ENCODE measurements at regions not wholly inside any gene's neighbourhood (a gene's known extent, or its start where the extent isn't known, plus 50 kb on each side); places are given as distances from the start of the nearest gene placed in this dataset.

DNA sequence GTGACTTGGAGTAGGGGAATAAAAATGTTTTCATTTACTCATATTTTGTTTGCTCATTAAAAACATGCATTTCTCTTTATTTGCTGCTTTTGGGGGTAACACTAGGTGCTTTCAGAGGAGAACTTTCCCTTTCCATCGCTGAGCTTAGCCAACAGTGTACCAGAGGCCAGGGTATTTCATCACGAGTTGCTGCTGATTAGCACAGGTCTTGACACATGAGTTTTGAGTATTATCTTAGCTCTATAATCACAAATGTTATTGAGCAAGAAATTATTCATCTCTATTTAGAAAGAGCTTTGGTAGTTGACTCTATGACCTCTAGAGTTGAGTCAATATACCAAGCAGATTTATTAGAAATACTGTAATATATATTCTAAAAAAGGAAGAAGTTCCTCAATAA lies 375.9 kb downstream of the NXPH1 start:
- Histone ChIP-seq H3K27ac (ENCODE audit: low read length) (no peak overlapping the region), H3K4me1 (ENCODE audit: control insufficient read depth in 1 of 2, extremely low read depth in 1 of 2, insufficient read depth in 2 of 2, low read length in 2 of 2) (no peaks in the 10 kb centered on the region), H3K9me3 (no peaks in the 10 kb centered on the region), H3K36me3 (ENCODE audit: control insufficient read depth in 2 of 2, extremely low read depth in 1 of 2, insufficient read depth in 1 of 2, low read length in 1 of 2) (no peaks in the 10 kb centered on the region), H3K27me3 (replicated peaks in 1 of 2; ENCODE audit: control insufficient read depth in 2 of 2, extremely low read depth in 1 of 2, insufficient read depth in 2 of 2, low read length in 1 of 2) (no peaks in the 10 kb centered on the region), H3K4me3 (ENCODE audit: control insufficient read depth in 1 of 2, extremely low read depth in 1 of 2, low read length in 1 of 2) (no peak overlapping the region)
- no peaks in the 10 kb centered on the region for H3K36me3 Mint-ChIP-seq
- POLR2A ChIA-PET, result no interaction called here
- no peak overlapping the region for H3K27ac Mint-ChIP-seq
- peaks cover 0 to 22% (median 10%) of the 10 kb centered on the region in 3 donors for H3K9me3 Mint-ChIP-seq
- no peaks in the 10 kb centered on the region for H3K4me1 Mint-ChIP-seq
- H3K4me3 Mint-ChIP-seq, result no peak overlapping the region
- no peak for DNase-seq
- no CpG with 5 or more reads among the region's 2 CpGs for WGBS (ENCODE audit: insufficient coverage)
- H3K27me3 Mint-ChIP-seq, result no peaks in the 10 kb centered on the region
- no peak for ATAC-seq (replicated peaks in 1 of 4)
- CTCF ChIA-PET, result no interaction called here

DNA sequence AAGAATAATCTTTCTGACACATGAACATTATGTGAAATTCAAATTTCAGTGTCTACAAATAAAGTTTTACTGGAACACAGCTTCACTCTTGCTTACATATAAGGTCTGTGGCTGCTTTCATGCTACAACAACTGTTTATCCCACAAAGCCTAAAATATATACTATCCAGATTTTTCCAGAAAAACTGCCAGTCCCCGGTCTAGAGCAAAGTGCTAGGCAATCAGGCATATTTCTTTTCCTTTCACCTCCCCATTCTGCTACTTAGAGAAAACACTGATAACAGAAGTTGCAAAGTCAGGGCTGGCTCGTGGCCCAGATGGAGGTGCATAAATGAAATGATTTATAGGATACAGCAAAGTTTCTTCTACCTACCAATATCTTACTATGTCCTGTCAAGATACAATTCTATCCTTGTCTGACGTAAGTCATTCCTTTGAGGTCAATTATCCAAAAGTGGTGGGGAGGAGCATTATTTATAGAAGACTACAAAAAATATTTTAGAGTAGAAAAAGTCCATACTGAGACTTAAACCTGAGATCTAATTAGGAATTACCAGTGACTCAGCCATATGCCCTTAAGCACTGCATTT lies 384.1 kb downstream of the NXPH1 start:
- Mint-ChIP-seq H3K4me1 (no peaks in the 10 kb centered on the region), H3K4me3 (no peak overlapping the region), H3K9me3 (peaks cover 6 to 21% (median 10%) of the 10 kb centered on the region in 3 donors), H3K27me3 (no peaks in the 10 kb centered on the region), H3K27ac (no peak overlapping the region), H3K36me3 (no peaks in the 10 kb centered on the region)
- no peaks in the 10 kb centered on the region for H3K36me3 ChIP-seq (ENCODE audit: control insufficient read depth in 2 of 2, extremely low read depth in 1 of 2, insufficient read depth in 1 of 2, low read length in 1 of 2)
- DNase-seq (no peak), ATAC-seq (replicated peaks in 1 of 4) (no peak)
- ChIA-PET POLR2A (no interaction called here), CTCF (no interaction called here)
- H3K27ac ChIP-seq (ENCODE audit: low read length), result no peak overlapping the region
- H3K27me3 ChIP-seq (replicated peaks in 1 of 2; ENCODE audit: control insufficient read depth in 2 of 2, extremely low read depth in 1 of 2, insufficient read depth in 2 of 2, low read length in 1 of 2), result no peaks in the 10 kb centered on the region
- H3K4me1 ChIP-seq (ENCODE audit: control insufficient read depth in 1 of 2, extremely low read depth in 1 of 2, insufficient read depth in 2 of 2, low read length in 2 of 2), result no peaks in the 10 kb centered on the region
- H3K4me3 ChIP-seq (ENCODE audit: control insufficient read depth in 1 of 2, extremely low read depth in 1 of 2, low read length in 1 of 2), result no peak overlapping the region
- WGBS (ENCODE audit: insufficient coverage), result no CpG with 5 or more reads among the region's 3 CpGs
- no peaks in the 10 kb centered on the region for H3K9me3 ChIP-seq

DNA sequence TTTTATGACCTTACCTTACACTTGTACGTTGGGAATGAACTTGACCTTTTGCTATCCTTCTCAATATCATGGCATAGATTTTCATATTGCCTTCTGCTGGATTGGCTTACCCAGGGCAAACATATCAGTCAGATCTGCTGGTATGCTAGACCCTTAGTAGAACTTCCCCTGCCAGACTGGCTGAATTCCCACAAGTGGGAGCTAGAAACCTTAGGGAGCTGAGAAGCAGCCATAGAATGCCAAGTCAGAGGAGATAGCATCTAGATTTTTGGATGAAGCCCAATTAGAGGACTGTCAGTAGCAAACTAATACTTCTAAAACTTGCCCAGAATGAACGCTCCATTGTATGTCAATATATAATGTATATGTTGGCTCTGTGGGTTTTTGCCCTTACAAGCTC lies 385.0 kb downstream of the NXPH1 start:
- 50% methylated on average over 1 of the region's 2 CpGs for WGBS (ENCODE audit: insufficient coverage)

DNA sequence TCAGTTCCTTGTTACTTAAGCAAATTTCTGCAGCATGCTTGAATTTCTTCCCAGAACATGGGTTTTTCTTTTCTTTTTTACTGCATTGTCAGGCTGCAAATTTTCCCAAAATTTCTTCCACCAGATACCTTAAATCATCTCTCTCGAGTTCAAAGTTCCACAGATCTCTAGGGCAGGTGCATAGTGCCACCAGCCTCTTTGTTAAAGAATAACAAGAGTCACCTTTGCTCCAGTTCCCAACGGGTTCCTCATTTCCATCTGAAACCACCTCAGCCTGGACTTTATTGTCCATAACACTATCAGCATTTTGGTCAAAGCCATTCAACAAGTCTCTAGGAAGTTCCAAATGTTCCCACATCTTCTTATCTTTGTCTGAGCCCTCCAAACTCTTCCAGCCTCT lies 389.2 kb downstream of the NXPH1 start:
- H3K4me1 ChIP-seq (ENCODE audit: control insufficient read depth in 1 of 2, extremely low read depth in 1 of 2, insufficient read depth in 2 of 2, low read length in 2 of 2), result no peaks in the 10 kb centered on the region
- H3K4me3 Mint-ChIP-seq, result no peak overlapping the region

More for the DNA sequence above, 385.0 kb downstream of the NXPH1 start:
- POLR2A ChIA-PET, result no interaction called here
- Mint-ChIP-seq H3K4me1 (no peaks in the 10 kb centered on the region), H3K36me3 (no peaks in the 10 kb centered on the region), H3K27ac (no peak overlapping the region), H3K4me3 (no peak overlapping the region), H3K9me3 (peaks cover 11 to 17% (median 15%) of the 10 kb centered on the region in 3 donors), H3K27me3 (no peaks in the 10 kb centered on the region)
- CTCF ChIA-PET, result no interaction called here
- no peaks in the 10 kb centered on the region for H3K9me3 ChIP-seq
- H3K27ac ChIP-seq (ENCODE audit: low read length), result no peak overlapping the region
- no peaks in the 10 kb centered on the region for H3K36me3 ChIP-seq (ENCODE audit: control insufficient read depth in 2 of 2, extremely low read depth in 1 of 2, insufficient read depth in 1 of 2, low read length in 1 of 2)
- H3K4me1 ChIP-seq (ENCODE audit: control insufficient read depth in 1 of 2, extremely low read depth in 1 of 2, insufficient read depth in 2 of 2, low read length in 2 of 2), result no peaks in the 10 kb centered on the region
- ATAC-seq (replicated peaks in 1 of 4) (no peak), DNase-seq (no peak)
- H3K27me3 ChIP-seq (replicated peaks in 1 of 2; ENCODE audit: control insufficient read depth in 2 of 2, extremely low read depth in 1 of 2, insufficient read depth in 2 of 2, low read length in 1 of 2), result no peaks in the 10 kb centered on the region
- H3K4me3 ChIP-seq (ENCODE audit: control insufficient read depth in 1 of 2, extremely low read depth in 1 of 2, low read length in 1 of 2), result no peak overlapping the region

DNA sequence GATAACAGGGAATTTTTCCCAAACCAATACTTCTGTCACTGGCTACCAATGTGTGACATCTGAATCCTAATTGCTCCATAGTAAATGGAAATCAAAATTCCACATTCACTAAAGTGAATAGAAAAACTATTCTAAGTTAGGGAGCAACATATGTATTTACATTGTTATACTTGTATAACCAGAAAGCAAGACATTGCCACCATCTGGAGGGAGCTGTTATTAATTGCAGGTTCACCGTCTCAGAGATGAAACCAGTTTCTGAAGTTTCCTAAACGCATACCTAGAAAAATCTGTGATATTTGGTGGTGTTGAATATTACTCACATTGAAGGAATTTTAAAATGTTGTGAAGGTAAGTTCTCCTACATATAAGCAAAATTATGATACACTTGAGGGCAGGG lies 390.1 kb downstream of the NXPH1 start:
- H3K36me3 ChIP-seq (ENCODE audit: control insufficient read depth in 2 of 2, extremely low read depth in 1 of 2, insufficient read depth in 1 of 2, low read length in 1 of 2), result no peaks in the 10 kb centered on the region
- DNase-seq, result no peak
- no CpG with 5 or more reads among the region's 2 CpGs for WGBS (ENCODE audit: insufficient coverage)
- ChIA-PET CTCF (no interaction called here), POLR2A (no interaction called here)
- no peaks in the 10 kb centered on the region for H3K9me3 ChIP-seq
- ATAC-seq (replicated peaks in 1 of 4), result no peak
- Mint-ChIP-seq H3K27me3 (no peaks in the 10 kb centered on the region), H3K4me3 (no peak overlapping the region), H3K27ac (no peak overlapping the region), H3K4me1 (no peaks in the 10 kb centered on the region), H3K9me3 (peaks cover 11 to 20% (median 11%) of the 10 kb centered on the region in 3 donors), H3K36me3 (no peaks in the 10 kb centered on the region)
- H3K27ac ChIP-seq (ENCODE audit: low read length), result no peak overlapping the region
- no peaks in the 10 kb centered on the region for H3K4me1 ChIP-seq (ENCODE audit: control insufficient read depth in 1 of 2, extremely low read depth in 1 of 2, insufficient read depth in 2 of 2, low read length in 2 of 2)
- no peak overlapping the region for H3K4me3 ChIP-seq (ENCODE audit: control insufficient read depth in 1 of 2, extremely low read depth in 1 of 2, low read length in 1 of 2)
- no peaks in the 10 kb centered on the region for H3K27me3 ChIP-seq (replicated peaks in 1 of 2; ENCODE audit: control insufficient read depth in 2 of 2, extremely low read depth in 1 of 2, insufficient read depth in 2 of 2, low read length in 1 of 2)

More for the DNA sequence above, 389.2 kb downstream of the NXPH1 start:
- Mint-ChIP-seq H3K27me3 (no peaks in the 10 kb centered on the region), H3K36me3 (no peaks in the 10 kb centered on the region), H3K27ac (no peak overlapping the region), H3K4me1 (no peaks in the 10 kb centered on the region), H3K9me3 (peaks cover 11 to 23% (median 15%) of the 10 kb centered on the region in 3 donors)
- DNase-seq, result no peak
- H3K27ac ChIP-seq (ENCODE audit: low read length), result no peak overlapping the region
- H3K4me3 ChIP-seq (ENCODE audit: control insufficient read depth in 1 of 2, extremely low read depth in 1 of 2, low read length in 1 of 2), result no peak overlapping the region
- no peaks in the 10 kb centered on the region for H3K9me3 ChIP-seq
- POLR2A ChIA-PET, result no interaction called here
- no peak for ATAC-seq (replicated peaks in 1 of 4)
- no peaks in the 10 kb centered on the region for H3K36me3 ChIP-seq (ENCODE audit: control insufficient read depth in 2 of 2, extremely low read depth in 1 of 2, insufficient read depth in 1 of 2, low read length in 1 of 2)
- whole genome bisulfite sequencing (ENCODE audit: insufficient coverage), result 39% methylated on average over 2 of the region's 2 CpGs
- H3K27me3 ChIP-seq (replicated peaks in 1 of 2; ENCODE audit: control insufficient read depth in 2 of 2, extremely low read depth in 1 of 2, insufficient read depth in 2 of 2, low read length in 1 of 2), result no peaks in the 10 kb centered on the region
- CTCF ChIA-PET, result no interaction called here

DNA sequence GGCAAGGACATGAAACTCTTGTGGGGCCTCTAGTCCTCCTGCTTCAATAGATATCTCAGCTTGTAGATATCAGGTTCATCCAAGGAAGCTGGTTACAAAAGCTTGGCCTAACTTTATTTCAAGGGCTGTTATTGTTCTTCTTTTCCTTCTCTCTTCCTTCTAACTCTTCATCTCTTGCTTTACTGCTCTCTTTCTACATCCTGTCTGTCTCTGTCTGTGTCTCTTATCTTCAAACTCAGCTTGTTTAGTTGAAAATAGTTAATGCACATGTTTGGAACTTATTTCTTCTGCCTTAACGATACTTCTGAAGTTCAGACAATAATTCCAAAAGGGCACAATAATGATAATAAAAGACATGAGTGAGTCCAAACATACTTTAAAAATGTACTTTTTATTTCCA lies 393.9 kb downstream of the NXPH1 start:
- no peaks in the 10 kb centered on the region for H3K9me3 ChIP-seq
- POLR2A ChIA-PET, result no interaction called here
- Mint-ChIP-seq H3K27me3 (no peaks in the 10 kb centered on the region), H3K9me3 (peaks cover 10 to 27% (median 12%) of the 10 kb centered on the region in 3 donors), H3K36me3 (no peaks in the 10 kb centered on the region), H3K27ac (no peak overlapping the region), H3K4me3 (no peak overlapping the region), H3K4me1 (no peaks in the 10 kb centered on the region)
- H3K27ac ChIP-seq (ENCODE audit: low read length), result no peak overlapping the region
- ATAC-seq (replicated peaks in 1 of 4) (no peak), DNase-seq (no peak)
- CTCF ChIA-PET, result no interaction called here
- H3K27me3 ChIP-seq (replicated peaks in 1 of 2; ENCODE audit: control insufficient read depth in 2 of 2, extremely low read depth in 1 of 2, insufficient read depth in 2 of 2, low read length in 1 of 2), result no peaks in the 10 kb centered on the region
- no peaks in the 10 kb centered on the region for H3K4me1 ChIP-seq (ENCODE audit: control insufficient read depth in 1 of 2, extremely low read depth in 1 of 2, insufficient read depth in 2 of 2, low read length in 2 of 2)
- no peak overlapping the region for H3K4me3 ChIP-seq (ENCODE audit: control insufficient read depth in 1 of 2, extremely low read depth in 1 of 2, low read length in 1 of 2)
- WGBS (ENCODE audit: insufficient coverage), result no CpG with 5 or more reads among the region's 1 CpG
- no peaks in the 10 kb centered on the region for H3K36me3 ChIP-seq (ENCODE audit: control insufficient read depth in 2 of 2, extremely low read depth in 1 of 2, insufficient read depth in 1 of 2, low read length in 1 of 2)

DNA sequence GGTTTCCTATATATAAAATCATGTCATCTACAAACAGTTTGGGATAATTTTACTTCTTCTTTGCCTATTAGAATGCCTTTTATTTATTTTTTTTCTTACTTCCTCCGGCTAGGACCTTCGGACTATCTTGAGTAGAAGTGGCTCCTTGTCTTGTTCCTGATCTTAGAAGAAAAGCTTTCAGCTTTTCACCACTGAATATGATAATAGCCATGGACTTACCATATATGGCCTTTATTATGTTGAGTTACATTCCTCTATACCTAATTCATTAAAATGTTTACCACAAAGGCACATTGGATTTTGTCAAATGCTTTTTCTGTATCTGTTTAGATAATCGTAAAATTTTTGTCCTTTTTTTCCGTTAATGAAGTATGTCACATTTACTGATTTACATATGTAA lies 395.7 kb downstream of the NXPH1 start:
- CTCF ChIA-PET, result no interaction called here
- WGBS (ENCODE audit: insufficient coverage), result no CpG with 5 or more reads among the region's 4 CpGs
- POLR2A ChIA-PET, result no interaction called here

More for the DNA sequence above, 395.7 kb downstream of the NXPH1 start:
- DNase-seq (no peak), ATAC-seq (replicated peaks in 1 of 4) (no peak)
- no peaks in the 10 kb centered on the region for H3K27me3 ChIP-seq (replicated peaks in 1 of 2; ENCODE audit: control insufficient read depth in 2 of 2, extremely low read depth in 1 of 2, insufficient read depth in 2 of 2, low read length in 1 of 2)
- no peaks in the 10 kb centered on the region for H3K4me1 ChIP-seq (ENCODE audit: control insufficient read depth in 1 of 2, extremely low read depth in 1 of 2, insufficient read depth in 2 of 2, low read length in 2 of 2)
- Mint-ChIP-seq H3K36me3 (no peaks in the 10 kb centered on the region), H3K4me3 (no peak overlapping the region), H3K27me3 (no peaks in the 10 kb centered on the region), H3K27ac (no peak overlapping the region), H3K4me1 (no peaks in the 10 kb centered on the region), H3K9me3 (peaks cover 4 to 25% (median 9%) of the 10 kb centered on the region in 3 donors)
- H3K27ac ChIP-seq (ENCODE audit: low read length), result no peak overlapping the region
- no peaks in the 10 kb centered on the region for H3K36me3 ChIP-seq (ENCODE audit: control insufficient read depth in 2 of 2, extremely low read depth in 1 of 2, insufficient read depth in 1 of 2, low read length in 1 of 2)
- H3K4me3 ChIP-seq (ENCODE audit: control insufficient read depth in 1 of 2, extremely low read depth in 1 of 2, low read length in 1 of 2), result no peak overlapping the region
- H3K9me3 ChIP-seq, result no peaks in the 10 kb centered on the region

All from T-cell (primary cell).